K562 (cell line): ENCODE measurements at regions not wholly inside any gene's neighbourhood (a gene's known extent, or its start where the extent isn't known, plus 50 kb on each side); places are given as distances from the start of the nearest gene placed in this dataset.

Experiments used
- ATAC-seq: fragments of 200-7000 bp; cut with Tn5 transposase; 3 replicates; pipeline ENCODE4 v1.9.1; 2020; ENCODE audit warnings: moderate library complexity
- BruUV-seq: library from RNA; stranded (reverse); fragments of 400-500 nt; replicated peaks from 2 replicates; lab custom pipeline; 2021; lab: Mats Ljungman, UMichigan
- CTCF ChIA-PET: fragments of 300-600 bp; formaldehyde crosslinking; extraction: SDS; loops from one replicate; lab custom pipeline; 2021; ENCODE audit warnings: low intra/inter-chr PET ratio; lab: Yijun Ruan, JAX
- POLR2A ChIA-PET: fragments of 300-600, 350-650 bp; sonication (Branson Sonifier 250); formaldehyde crosslinking; extraction: SDS; loops from one replicate; lab custom pipeline; 2021; ENCODE audit warnings: antibody characterized with exemption, inconsistent platforms; lab: Yijun Ruan, JAX
- DNase-seq, 4 experiments: peaks; one replicate each; pipeline versions ENCODE4 v3.0.0 to v3.0.0-alpha.2; 2011 to 2018; ENCODE audit warnings: low spot score in 3 of 4, mixed read lengths in 3 of 4; ENCODE audit errors: extremely low read depth in 1 of 4
- FAIRE-seq: peaks from 2 replicates; lab custom pipeline; 2011; peaks lifted over from hg19 to GRCh38; lab: Jason Lieb, UNC
- H2AFZ ChIP-seq: 2 replicates; pipeline ENCODE4 v1.6.0; 2011; ENCODE audit warnings: low read depth, low read length, control low read depth, inconsistent platforms
- H3K27ac ChIP-seq: fragments of 200-600 bp; 3 replicates; pipeline ENCODE4 v1.8.0; 2011; ENCODE audit warnings: low read depth, mild to moderate bottlenecking, control low read depth, inconsistent platforms, low read length, moderate library complexity, mixed read lengths; ENCODE audit errors: extremely low read depth
- H3K27me3 ChIP-seq, 2 experiments: fragments of 300-600 bp in 1 of 2; 2 replicates in 1 of 2; 3 replicates in 1 of 2; pipeline versions ENCODE4 v1.6.0 to v1.8.0; 2011; ENCODE audit warnings: inconsistent platforms in 2 of 2, low read length in 2 of 2, mild to moderate bottlenecking in 1 of 2, mixed read lengths in 1 of 2, moderate library complexity in 1 of 2; ENCODE audit not compliant: control insufficient read depth in 2 of 2, insufficient read depth in 2 of 2
- H3K36me3 ChIP-seq: fragments of 300-600 bp; 3 replicates; pipeline ENCODE4 v1.8.0; 2011; ENCODE audit warnings: mild to moderate bottlenecking, low read length, inconsistent platforms; ENCODE audit not compliant: control insufficient read depth, insufficient read depth
- H3K4me1 ChIP-seq, 2 experiments: fragments of 200-600 bp in 1 of 2; replicated peaks in 1 of 2; 2 replicates in 1 of 2; 3 replicates in 1 of 2; pipeline versions ENCODE4 v1.5.1 to v1.8.0; 2011; ENCODE audit warnings: inconsistent platforms in 2 of 2, low read length in 2 of 2, mild to moderate bottlenecking in 1 of 2, mixed read lengths in 1 of 2, moderate library complexity in 1 of 2; ENCODE audit not compliant: control insufficient read depth in 2 of 2, insufficient read depth in 2 of 2
- H3K4me2 ChIP-seq: 2 replicates; pipeline ENCODE4 v1.6.1; 2011; ENCODE audit warnings: low read length, control low read depth, inconsistent platforms, mixed read lengths; ENCODE audit not compliant: insufficient read depth
- H3K4me3 ChIP-seq: fragments of 200-600 bp; sonication (generic), shearing (Covaris generic); 2 replicates; pipeline ENCODE4 v1.5.1; 2016; ENCODE audit warnings: control low read depth, inconsistent platforms
- H3K79me2 ChIP-seq: fragments of 200-600 bp; 3 replicates; pipeline ENCODE4 v1.8.0; 2011; ENCODE audit warnings: low read length, inconsistent platforms; ENCODE audit not compliant: control insufficient read depth, insufficient read depth
- H3K9ac ChIP-seq, 2 experiments: 2 replicates each; pipeline versions ENCODE4 v1.6.0 to v1.6.1; 2011; ENCODE audit warnings: low read depth in 2 of 2, low read length in 2 of 2, control low read depth in 1 of 2, inconsistent platforms in 1 of 2, mild to moderate bottlenecking in 1 of 2, mixed read lengths in 1 of 2; ENCODE audit not compliant: insufficient read depth in 1 of 2
- H3K9me1 ChIP-seq: one replicate; pipeline ENCODE4 v1.6.0; 2011; ENCODE audit warnings: inconsistent platforms, mild to moderate bottlenecking, low read length, moderate library complexity; ENCODE audit not compliant: control insufficient read depth, insufficient read depth
- H3K9me3 ChIP-seq: replicated peaks from 2 replicates; pipeline ENCODE4 v1.5.1; 2011; ENCODE audit warnings: low read depth, low read length, inconsistent platforms; ENCODE audit not compliant: control insufficient read depth, insufficient read depth
- H4K20me1 ChIP-seq: replicated peaks from 2 replicates; pipeline ENCODE4 v1.6.1; 2011; ENCODE audit warnings: low read length, inconsistent platforms, mixed read lengths; ENCODE audit not compliant: control insufficient read depth, insufficient read depth
- ARHGAP35 ChIP-seq: fragments of 450-650 bp; IDR thresholded peaks from 2 replicates; pipeline ENCODE4 v1.6.1; 2018; ENCODE audit not compliant: partially characterized antibody
- ELF2 ChIP-seq: fragments of 250-450 bp; sonication (Bioruptor Pico); IDR thresholded peaks from 2 replicates; pipeline ENCODE4 v1.5.0; 2021; ENCODE audit warnings: mild to moderate bottlenecking
- POLR2B ChIP-seq: fragments of 450-650 bp; IDR thresholded peaks from 2 replicates; pipeline ENCODE4 v1.6.1; 2018; ENCODE audit warnings: low read depth; ENCODE audit not compliant: partially characterized antibody
- RFX1 ChIP-seq: fragments of 450-650 bp; IDR thresholded peaks from 2 replicates; pipeline ENCODE4 v1.6.1; 2016; ENCODE audit warnings: mild to moderate bottlenecking, moderate library complexity
- SP1 ChIP-seq: sonication (generic); formaldehyde crosslinking; IDR thresholded peaks from 2 replicates; pipeline ENCODE4 v1.8.1; 2022; ENCODE audit warnings: mild to moderate bottlenecking, missing genetic modification reagents
- ZNF408 ChIP-seq: fragments of 250-450 bp; sonication (Bioruptor Pico); IDR thresholded peaks from 2 replicates; pipeline ENCODE4 v1.4.0; 2020; ENCODE audit warnings: low read depth, mild to moderate bottlenecking, moderate library complexity
- ZNF561 ChIP-seq: fragments of 450-650 bp; formaldehyde crosslinking; conservative IDR thresholded peaks from 2 replicates; pipeline ENCODE4 v1.4.0; 2020; ENCODE audit warnings: mild to moderate bottlenecking, moderate library complexity
- WGBS: fragments of 100-300 bp; shearing (Covaris generic); methylation state at CpG from one replicate; pipeline ENCODE4 v1.1.6; 2016; ENCODE audit warnings: low coverage, mixed read lengths; ENCODE audit not compliant: insufficient coverage; ENCODE audit errors: missing lambda C conversion rate; 5-methylcytosine and 5-hydroxymethylcytosine counted together
- in situ Hi-C: fragments of 300-500 bp; cut with MboI; formaldehyde crosslinking; loops from 4 replicates; pipeline ENCODE4 v1.15.0; 2018; ENCODE audit warnings: inconsistent platforms, mixed read lengths
- intact Hi-C: fragments of 100-400 bp; cut with micrococcal nuclease; formaldehyde crosslinking; loops from 2 replicates; pipeline ENCODE4 v1.14.2; 2022
- TF ChIP-seq, protein P1 (sequence below), 3 experiments: IDR thresholded peaks in 2 of 3; conservative IDR thresholded peaks in 1 of 3; 2 replicates each; pipeline ENCODE4 v1.5.1; 2011 to 2012; ENCODE audit warnings: low read length in 3 of 3, mild to moderate bottlenecking in 3 of 3, control low read depth in 2 of 3, improper control_type of control experiment in 1 of 3, inconsistent platforms in 1 of 3, low read depth in 1 of 3, mixed read lengths in 1 of 3, moderate library complexity in 1 of 3; ENCODE audit not compliant: insufficient read depth in 2 of 3

DNA sequence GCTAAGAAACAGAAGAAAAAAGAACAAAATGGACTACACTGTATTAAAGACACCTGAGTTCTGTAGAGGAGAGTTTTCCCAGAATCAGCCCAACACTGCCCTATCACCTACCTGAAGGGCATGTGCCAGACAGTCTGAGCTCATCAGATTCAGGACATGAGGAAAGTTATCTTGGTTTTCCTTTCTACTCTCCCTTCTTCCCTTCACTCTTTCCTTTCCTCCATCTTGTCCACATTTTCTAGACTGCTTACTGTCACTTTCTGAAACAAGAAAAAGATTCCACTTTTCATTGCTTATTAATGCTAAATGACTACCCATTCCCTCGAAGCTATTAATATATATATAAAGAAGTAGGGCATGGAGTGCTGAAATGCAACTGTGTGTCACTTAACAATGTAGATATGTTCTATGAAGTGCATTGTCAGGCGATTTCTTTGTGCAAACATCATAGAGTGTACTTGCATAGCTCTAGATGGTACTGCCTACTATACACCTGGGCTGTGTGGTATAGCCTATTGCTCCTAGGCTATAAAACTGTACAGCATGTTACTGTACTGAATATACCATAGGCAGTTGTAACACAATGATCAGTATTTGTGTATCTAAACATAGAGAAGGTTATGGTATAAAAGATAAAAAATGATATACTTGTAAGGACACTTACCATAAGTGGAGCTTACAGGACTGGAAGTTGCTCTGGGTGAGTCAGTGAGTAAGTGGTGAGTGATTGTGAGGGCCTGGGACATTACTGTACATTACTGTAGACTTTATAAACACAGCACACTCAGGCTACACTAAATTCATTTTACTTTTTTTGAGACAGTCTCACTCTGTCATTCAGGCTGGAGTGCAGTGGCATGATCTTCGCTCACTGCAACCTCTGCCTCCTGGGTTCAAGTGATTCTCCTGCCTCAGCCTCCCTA lies 145.5 kb upstream of the ITGA6 start (continued):
- TF ChIP-seq ARHGAP35 (no peak), ZNF561 (CRISPR knock-in tag) (no peak)
- TF ChIP-seq, all 486 proteins: peak for 0

DNA sequence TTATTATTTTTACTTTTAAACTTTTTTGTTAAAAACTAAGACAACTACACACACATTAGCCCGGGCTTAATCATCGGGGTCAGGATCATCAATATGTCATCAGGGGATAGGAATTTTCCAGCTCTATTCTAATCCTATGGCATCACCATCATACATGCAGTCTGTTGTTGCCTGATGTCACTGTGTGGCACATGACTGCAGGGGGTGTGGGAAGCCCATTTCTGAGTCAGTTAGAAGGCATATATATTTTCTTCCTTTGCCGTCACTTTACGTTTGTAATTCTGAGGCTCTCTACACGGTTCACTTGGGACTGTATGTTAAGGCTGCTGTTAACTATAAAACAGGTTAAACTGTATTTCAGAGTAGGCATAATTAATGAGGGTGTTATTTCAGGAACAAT lies 144.4 kb upstream of the ITGA6 start:
- H2AFZ ChIP-seq, result no peak overlapping the region
- CTCF ChIA-PET, result interaction anchor here (1.2 kb wide), 1 partner anchor 203 kb away, joined by 4 read pairs; no protein-coding TSS in a partner anchor
- no peaks in the 10 kb centered on the region for H3K36me3 ChIP-seq
- TF ChIP-seq SP1 (CRISPR knock-in tag) (no peak), ELF2 (CRISPR knock-in tag) (no peak), RFX1 (no peak), ZNF408 (no peak), POLR2B (no peak)
- TF ChIP-seq, protein P1, sequence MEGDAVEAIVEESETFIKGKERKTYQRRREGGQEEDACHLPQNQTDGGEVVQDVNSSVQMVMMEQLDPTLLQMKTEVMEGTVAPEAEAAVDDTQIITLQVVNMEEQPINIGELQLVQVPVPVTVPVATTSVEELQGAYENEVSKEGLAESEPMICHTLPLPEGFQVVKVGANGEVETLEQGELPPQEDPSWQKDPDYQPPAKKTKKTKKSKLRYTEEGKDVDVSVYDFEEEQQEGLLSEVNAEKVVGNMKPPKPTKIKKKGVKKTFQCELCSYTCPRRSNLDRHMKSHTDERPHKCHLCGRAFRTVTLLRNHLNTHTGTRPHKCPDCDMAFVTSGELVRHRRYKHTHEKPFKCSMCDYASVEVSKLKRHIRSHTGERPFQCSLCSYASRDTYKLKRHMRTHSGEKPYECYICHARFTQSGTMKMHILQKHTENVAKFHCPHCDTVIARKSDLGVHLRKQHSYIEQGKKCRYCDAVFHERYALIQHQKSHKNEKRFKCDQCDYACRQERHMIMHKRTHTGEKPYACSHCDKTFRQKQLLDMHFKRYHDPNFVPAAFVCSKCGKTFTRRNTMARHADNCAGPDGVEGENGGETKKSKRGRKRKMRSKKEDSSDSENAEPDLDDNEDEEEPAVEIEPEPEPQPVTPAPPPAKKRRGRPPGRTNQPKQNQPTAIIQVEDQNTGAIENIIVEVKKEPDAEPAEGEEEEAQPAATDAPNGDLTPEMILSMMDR (IDR thresholded peaks at IDR 0.05 in 2 of 3, conservative IDR thresholded peaks at IDR 0.05 in 1 of 3; ENCODE audit: insufficient read depth in 2 of 3, low read depth in 1 of 3, low read length in 3 of 3), result peak in 1 of 3 experiments; percentile 5; a peak in 1 of 6 replicates
- POLR2A ChIA-PET, result interaction anchor here (0.9 to 1.7 kb wide), 2 partner anchors 8 to 75 kb away, joined by 3 read pairs; no protein-coding TSS in a partner anchor
- no peaks in the 10 kb centered on the region for H3K79me2 ChIP-seq
- in situ Hi-C loops, result no loop called here
- ATAC-seq, result no peak; the same call in 2 of the 3 replicates
- no peaks in the 10 kb centered on the region for H3K9me1 ChIP-seq
- no peak overlapping the region for H3K4me3 ChIP-seq
- no peak for DNase-seq
- H3K27ac ChIP-seq, result no peak overlapping the region
- no peaks in the 10 kb centered on the region for H3K9me3 ChIP-seq
- H3K4me1 ChIP-seq, result no peaks in the 10 kb centered on the region
- peaks cover 2 to 22% of the 10 kb centered on the region in 2 experiments; a peak in 2 of 5 replicates for H3K27me3 ChIP-seq
- BruUV-seq, result no TSS peak
- 2% methylated on average over 5 of the region's 5 CpGs for WGBS
- intact Hi-C loops, result loop anchor here (10.0 kb wide), 1 partner anchor 182 kb away; no protein-coding TSS in a partner anchor
- H3K9ac ChIP-seq, result no peak overlapping the region
- no peaks in the 10 kb centered on the region for H4K20me1 ChIP-seq
- no peak for FAIRE-seq
- H3K4me2 ChIP-seq, result no peak overlapping the region
